HUES48 (cell line): ENCODE measurements at regions not wholly inside any gene's neighbourhood (a gene's known extent, or its start where the extent isn't known, plus 50 kb on each side); places are given as distances from the start of the nearest gene placed in this dataset.

ENCODE experiments used
- H3K27ac ChIP-seq: one replicate; pipeline ENCODE4 v1.7.0; 2013; ENCODE audit warnings: low read depth, low read length, inconsistent platforms
- H3K27me3 ChIP-seq: 2 replicates; pipeline ENCODE4 v1.6.1; 2013; ENCODE audit warnings: mild to moderate bottlenecking, low read length; ENCODE audit not compliant: control insufficient read depth, insufficient read depth
- H3K36me3 ChIP-seq: 2 replicates; pipeline ENCODE4 v1.6.1; 2013; ENCODE audit warnings: low read length; ENCODE audit not compliant: control insufficient read depth, insufficient read depth
- H3K4me1 ChIP-seq: 2 replicates; pipeline ENCODE4 v1.6.1; 2013; ENCODE audit warnings: mild to moderate bottlenecking, low read length; ENCODE audit not compliant: control insufficient read depth, insufficient read depth
- H3K4me3 ChIP-seq: 2 replicates; pipeline ENCODE4 v1.5.1; 2013; ENCODE audit warnings: mild to moderate bottlenecking, low read depth, low read length
- H3K9ac ChIP-seq: 2 replicates; pipeline ENCODE4 v1.6.1; 2013; ENCODE audit warnings: mild to moderate bottlenecking, low read depth, low read length, moderate library complexity
- H3K9me3 ChIP-seq: 2 replicates; pipeline ENCODE4 v1.6.1; 2013; ENCODE audit warnings: low read length; ENCODE audit not compliant: control insufficient read depth, insufficient read depth

GRCh38 chr2:186085226-186085625, 346.6 kb downstream of the FSIP2 start:
- no peak overlapping the region for H3K4me3 ChIP-seq
- H3K27ac ChIP-seq = no peak overlapping the region
- H3K4me1 ChIP-seq = peaks cover 5% of the 10 kb centered on the region; the same call in 1 of the 2 replicates

GRCh38 chr2:186093174-186093573, 354.6 kb downstream of the FSIP2 start:
- H3K36me3 ChIP-seq = no peaks in the 10 kb centered on the region
- no peak overlapping the region for H3K9ac ChIP-seq
- H3K4me1 ChIP-seq = no peaks in the 10 kb centered on the region
- no peak overlapping the region for H3K4me3 ChIP-seq
- no peaks in the 10 kb centered on the region for H3K27me3 ChIP-seq
- H3K9me3 ChIP-seq = no peaks in the 10 kb centered on the region
- H3K27ac ChIP-seq = no peak overlapping the region

More at GRCh38 chr2:186085226-186085625, 346.6 kb downstream of the FSIP2 start:
- no peaks in the 10 kb centered on the region for H3K27me3 ChIP-seq
- H3K9me3 ChIP-seq = no peaks in the 10 kb centered on the region
- no peak overlapping the region for H3K9ac ChIP-seq
- no peaks in the 10 kb centered on the region for H3K36me3 ChIP-seq

- no peaks in the 10 kb centered on the region for H3K36me3 ChIP-seq
- no peak overlapping the region for H3K4me3 ChIP-seq
- no peak overlapping the region for H3K27ac ChIP-seq
- no peaks in the 10 kb centered on the region for H3K27me3 ChIP-seq
- H3K9ac ChIP-seq = no peak overlapping the region
- H3K4me1 ChIP-seq = peaks cover 13% of the 10 kb centered on the region
- H3K9me3 ChIP-seq = no peaks in the 10 kb centered on the region
Observed at GRCh38 chr2:186098821-186099220, 360.2 kb downstream of the FSIP2 start.

DNA sequence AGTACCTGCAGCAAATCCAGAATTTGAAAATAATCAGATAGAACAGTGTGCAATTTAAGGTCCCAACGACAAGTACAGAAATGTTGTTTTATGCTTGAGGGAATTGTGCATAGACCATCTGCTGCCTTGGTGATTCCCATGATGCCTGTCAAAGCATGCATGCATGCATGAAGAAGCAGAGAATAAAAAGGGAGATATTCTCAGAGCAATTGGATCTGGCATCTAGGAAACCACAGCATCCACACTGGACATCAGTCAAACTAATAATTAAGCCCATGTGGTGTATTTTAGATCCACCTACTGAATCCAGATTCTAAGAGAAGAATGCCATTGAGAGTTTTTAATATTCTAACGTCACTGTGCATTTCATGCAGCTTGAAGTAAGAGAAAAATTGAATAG, 361.2 kb downstream of the FSIP2 start:
- no peaks in the 10 kb centered on the region for H3K36me3 ChIP-seq
- H3K4me1 ChIP-seq = peaks cover 17% of the 10 kb centered on the region
- H3K27me3 ChIP-seq = no peaks in the 10 kb centered on the region
- no peak overlapping the region for H3K27ac ChIP-seq
- H3K9me3 ChIP-seq = no peaks in the 10 kb centered on the region
- no peak overlapping the region for H3K9ac ChIP-seq
- no peak overlapping the region for H3K4me3 ChIP-seq

DNA sequence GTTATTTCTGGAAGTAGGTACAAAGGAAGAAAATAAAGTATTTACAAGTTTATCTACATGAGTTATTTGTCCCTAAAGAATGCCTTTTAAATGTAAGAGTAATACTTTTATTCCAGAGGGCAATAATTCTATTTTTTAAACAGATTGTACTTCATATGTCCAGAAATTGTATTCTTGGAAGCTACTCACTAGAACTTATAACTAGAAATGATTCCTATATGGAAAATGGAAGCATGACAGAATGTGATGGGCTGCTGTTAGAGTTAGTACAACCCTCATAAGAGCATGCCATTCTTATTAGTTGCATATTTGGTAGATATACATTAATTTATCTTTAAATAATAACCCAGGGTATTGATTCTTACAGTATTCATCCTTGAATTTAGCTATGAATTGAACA, 362.0 kb downstream of the FSIP2 start:
- Histone ChIP-seq H3K9ac (no peak overlapping the region), H3K27ac (no peak overlapping the region), H3K9me3 (no peaks in the 10 kb centered on the region), H3K27me3 (no peaks in the 10 kb centered on the region), H3K4me1 (peaks cover 17% of the 10 kb centered on the region), H3K4me3 (no peak overlapping the region), H3K36me3 (no peaks in the 10 kb centered on the region)

GRCh38 chr2:186101616-186102015, 363.0 kb downstream of the FSIP2 start:
- no peaks in the 10 kb centered on the region for H3K36me3 ChIP-seq
- H3K4me1 ChIP-seq = peaks cover 17% of the 10 kb centered on the region

DNA sequence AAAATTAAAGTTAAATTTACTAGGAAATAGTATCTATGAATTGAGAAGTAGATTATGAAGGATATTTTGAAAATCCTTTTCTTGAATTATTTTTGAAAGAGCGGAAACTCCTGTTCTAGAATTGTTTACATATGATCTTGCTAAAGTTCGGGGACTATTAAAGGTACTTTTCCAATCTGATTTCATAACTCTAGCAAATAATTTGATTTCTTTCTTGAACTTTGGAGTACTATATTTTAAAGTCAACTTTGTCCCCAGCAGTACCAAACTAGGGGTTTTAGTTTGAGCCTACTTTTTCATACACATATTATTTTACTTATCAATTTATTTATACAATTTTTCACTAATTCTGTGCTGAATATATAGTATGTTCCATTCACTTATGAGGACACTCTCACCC, 364.7 kb downstream of the FSIP2 start:
- H3K27me3 ChIP-seq = no peaks in the 10 kb centered on the region
- no peak overlapping the region for H3K9ac ChIP-seq
- H3K9me3 ChIP-seq = no peaks in the 10 kb centered on the region
- no peak overlapping the region for H3K4me3 ChIP-seq
- peaks cover 17% of the 10 kb centered on the region for H3K4me1 ChIP-seq
- H3K36me3 ChIP-seq = no peaks in the 10 kb centered on the region
- H3K27ac ChIP-seq = no peak overlapping the region

More at GRCh38 chr2:186101616-186102015, 363.0 kb downstream of the FSIP2 start:
- no peak overlapping the region for H3K4me3 ChIP-seq
- H3K27me3 ChIP-seq = no peaks in the 10 kb centered on the region
- no peak overlapping the region for H3K27ac ChIP-seq
- no peaks in the 10 kb centered on the region for H3K9me3 ChIP-seq
- H3K9ac ChIP-seq = no peak overlapping the region

GRCh38 chr2:186105016-186105724, 366.6 kb downstream of the FSIP2 start:
- Histone ChIP-seq H3K27ac (no peak overlapping the region), H3K9ac (no peak overlapping the region), H3K27me3 (no peaks in the 10 kb centered on the region), H3K36me3 (no peaks in the 10 kb centered on the region), H3K9me3 (no peaks in the 10 kb centered on the region), H3K4me3 (no peak overlapping the region), H3K4me1 (peaks cover 13% of the 10 kb centered on the region)

DNA sequence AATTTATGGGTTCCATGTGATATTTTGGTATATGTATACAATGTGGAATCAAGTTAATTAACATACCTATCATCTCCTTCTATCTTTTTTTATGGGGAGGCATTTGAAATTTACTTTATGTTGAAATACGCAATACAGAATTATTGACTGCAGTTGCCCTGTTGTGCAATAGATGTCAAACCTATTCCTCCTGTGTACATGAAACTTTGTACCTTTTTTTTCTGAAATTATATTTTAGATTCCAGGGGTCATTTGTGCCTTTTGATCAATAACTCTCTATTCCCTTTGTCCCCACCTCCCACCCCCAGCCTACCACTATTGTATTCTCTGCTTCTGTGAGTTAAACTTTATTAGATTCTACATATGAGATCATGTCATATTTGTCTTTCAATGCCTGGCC, 369.9 kb downstream of the FSIP2 start:
- no peaks in the 10 kb centered on the region for H3K27me3 ChIP-seq
- H3K9ac ChIP-seq = no peak overlapping the region
- H3K4me3 ChIP-seq = no peak overlapping the region
- peaks cover 7% of the 10 kb centered on the region for H3K4me1 ChIP-seq
- H3K9me3 ChIP-seq = no peaks in the 10 kb centered on the region
- H3K36me3 ChIP-seq = no peaks in the 10 kb centered on the region
- H3K27ac ChIP-seq = no peak overlapping the region

GRCh38 chr2:186113284-186113683, 372.8 kb upstream of the ZC3H15 start:
- H3K27ac ChIP-seq = no peak overlapping the region
- H3K9ac ChIP-seq = no peak overlapping the region
- no peaks in the 10 kb centered on the region for H3K36me3 ChIP-seq
- H3K4me3 ChIP-seq = no peak overlapping the region
- H3K27me3 ChIP-seq = no peaks in the 10 kb centered on the region
- H3K4me1 ChIP-seq = no peaks in the 10 kb centered on the region
- H3K9me3 ChIP-seq = no peaks in the 10 kb centered on the region

DNA sequence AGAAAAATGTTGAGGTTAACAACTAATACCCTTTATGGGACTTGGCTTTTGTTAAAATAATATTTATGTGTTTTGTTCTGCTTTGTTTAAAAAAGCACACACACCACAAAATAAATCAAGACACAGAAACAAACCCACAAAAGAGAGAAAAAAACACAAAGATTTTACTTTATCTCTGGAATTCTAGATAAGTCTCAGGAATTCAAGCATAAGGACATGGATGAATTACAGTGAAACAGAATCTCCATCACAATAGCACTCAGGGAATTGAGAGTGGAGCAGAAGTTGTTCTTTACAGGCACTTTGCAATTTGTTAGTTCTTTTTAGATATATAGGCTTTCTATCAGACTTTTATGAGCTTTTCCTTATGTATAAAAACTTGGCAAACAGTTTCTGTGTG, 360.9 kb upstream of the ZC3H15 start:
- Histone ChIP-seq H3K36me3 (no peaks in the 10 kb centered on the region), H3K9me3 (no peaks in the 10 kb centered on the region), H3K9ac (peak overlapping the region; percentile 46; the same call in 1 of the 2 replicates), H3K27me3 (no peaks in the 10 kb centered on the region), H3K4me1 (peaks cover 47% of the 10 kb centered on the region), H3K4me3 (peak overlapping the region; percentile 34; the same call in 1 of the 2 replicates), H3K27ac (peak overlapping the region; percentile 88)
